DMS114 treated with DMSO at 0.1 percent for 48 hours (cell line): ENCODE measurements at regions not wholly inside any gene's neighbourhood (a gene's known extent, or its start where the extent isn't known, plus 50 kb on each side); places are given as distances from the start of the nearest gene placed in this dataset.

Experiments
- DNase-seq: peaks from one replicate; lab custom pipeline; 2025; ENCODE audit not compliant: unreplicated experiment; lab: John Stamatoyannopoulos, UW

- DNase-seq = no peak
Measured at GRCh38 chr3:110070161-110070916, 733.0 kb upstream of the DPPA4 start.

GRCh38 chr3:110074095-110074494, 736.7 kb upstream of the DPPA4 start:
- no peak for DNase-seq

DNA sequence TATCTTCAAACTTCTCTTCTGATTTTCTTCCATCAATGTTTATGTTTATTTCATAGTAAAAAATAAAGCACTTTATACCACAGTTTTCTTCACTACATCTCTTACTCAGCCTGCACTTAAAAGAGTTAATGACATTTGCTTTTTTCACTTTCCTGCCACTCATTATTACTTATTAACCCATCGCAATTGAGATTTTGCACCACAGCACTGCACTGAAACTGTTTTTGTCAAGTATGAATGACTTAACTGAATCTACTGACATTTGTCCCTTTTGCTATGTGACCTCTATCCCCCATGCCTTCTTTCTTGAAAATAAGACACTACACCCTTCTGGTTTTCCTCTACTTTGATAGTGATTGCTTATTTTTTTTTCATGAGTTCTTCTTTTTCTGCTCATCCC, 739.7 kb upstream of the DPPA4 start:
- DNase-seq = no peak

DNA sequence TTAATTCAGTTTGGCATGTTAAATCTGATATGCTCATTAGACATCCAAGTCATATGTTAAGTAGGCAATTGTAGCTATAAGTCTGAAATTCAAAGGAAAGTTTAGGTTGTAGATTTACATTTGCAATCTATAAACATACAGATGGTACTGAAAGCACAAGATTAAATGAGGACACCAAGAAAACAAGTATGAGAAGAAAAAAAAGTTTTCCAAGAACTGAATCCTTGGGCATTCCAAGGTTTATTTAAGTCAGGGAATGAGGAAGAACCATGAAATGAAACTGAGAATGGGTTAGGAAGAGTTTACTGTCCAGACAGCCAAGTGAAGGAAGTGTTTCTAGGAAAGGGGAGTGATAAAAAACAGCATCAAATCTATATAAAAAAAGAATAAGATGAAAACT, 756.1 kb upstream of the DPPA4 start:
- no peak for DNase-seq

DNA sequence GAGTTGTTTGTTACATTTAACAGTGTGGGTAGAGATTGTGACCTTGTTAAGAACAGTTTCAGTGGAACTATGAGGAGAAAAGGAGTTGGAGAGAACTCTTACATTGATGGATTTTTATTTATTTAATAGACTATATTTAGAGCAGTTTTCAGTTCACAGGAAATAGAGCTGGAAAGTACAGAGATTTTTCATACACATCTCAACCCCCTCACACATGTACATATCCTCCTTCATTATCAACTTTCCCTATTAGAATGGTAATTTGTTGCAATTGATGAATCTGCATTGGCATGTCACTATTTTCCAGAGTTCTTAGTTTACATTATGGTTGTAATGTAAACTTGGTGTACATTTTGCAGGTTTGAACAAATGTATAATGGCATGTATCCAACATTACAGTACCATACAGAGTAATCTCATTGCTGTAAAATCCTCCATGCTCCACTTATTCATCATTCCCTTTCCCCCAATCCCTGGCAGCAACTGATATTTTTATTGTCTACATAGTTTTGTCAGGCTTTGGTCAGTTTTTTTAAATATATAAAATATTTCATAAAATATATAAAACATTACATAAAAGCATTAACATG, 756.6 kb upstream of the DPPA4 start:
- no peak for DNase-seq

DNA sequence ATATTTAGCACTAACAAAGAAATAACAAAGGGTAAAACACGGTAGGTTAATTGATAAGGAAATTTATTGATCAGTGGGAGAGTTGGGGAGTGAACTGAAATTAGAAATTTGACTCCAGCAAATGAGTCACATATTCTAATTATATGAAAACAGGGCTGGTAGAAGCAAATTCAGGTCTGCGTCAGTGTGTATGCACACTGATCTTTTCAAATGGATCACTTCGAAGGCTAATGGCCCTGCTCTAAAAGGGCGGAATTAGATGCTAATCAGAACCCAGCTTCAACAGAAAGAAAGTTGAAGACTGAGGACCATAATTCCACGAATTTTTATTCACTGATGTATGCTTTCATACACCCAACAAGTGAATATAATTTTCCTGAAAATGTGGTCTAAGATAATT, 762.4 kb upstream of the DPPA4 start:
- DNase-seq = no peak

DNA sequence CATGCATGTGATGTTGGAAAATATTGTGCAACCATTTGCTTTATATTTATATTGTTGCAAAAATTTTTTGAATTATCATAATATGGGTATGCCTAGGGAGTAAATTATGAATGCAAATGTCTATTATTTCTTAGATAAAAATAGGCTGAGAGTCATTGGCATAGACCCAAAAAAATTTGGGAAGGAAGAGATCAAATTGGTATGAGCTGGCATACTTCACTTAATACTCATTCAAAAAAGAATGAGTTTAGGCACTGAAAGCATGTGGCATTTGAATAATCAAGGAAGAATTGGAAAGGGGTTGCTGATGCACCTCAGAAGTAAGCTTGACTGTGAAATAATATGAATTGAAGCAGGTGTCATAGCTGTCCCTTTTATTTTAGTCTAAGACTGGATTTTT, 764.0 kb upstream of the DPPA4 start:
- no peak for DNase-seq

DNA sequence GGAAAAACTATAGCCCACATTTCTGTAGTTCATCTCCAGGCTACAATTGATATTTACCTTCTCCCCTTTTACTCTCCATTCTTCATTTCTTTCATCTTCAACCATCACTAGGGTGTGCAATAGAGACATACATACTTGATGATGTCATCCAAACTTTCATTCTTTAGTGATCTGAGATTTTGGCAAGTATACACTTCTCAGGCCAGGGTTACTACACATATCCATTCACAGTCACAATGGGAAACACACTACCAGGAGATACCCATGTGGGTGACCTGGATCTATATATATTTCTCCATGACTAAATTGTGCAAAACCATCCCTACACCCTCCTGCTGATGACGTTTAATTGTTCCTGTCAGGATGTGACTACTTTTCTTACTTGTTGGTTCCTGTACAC, 769.5 kb upstream of the DPPA4 start:
- no peak for DNase-seq

DNA sequence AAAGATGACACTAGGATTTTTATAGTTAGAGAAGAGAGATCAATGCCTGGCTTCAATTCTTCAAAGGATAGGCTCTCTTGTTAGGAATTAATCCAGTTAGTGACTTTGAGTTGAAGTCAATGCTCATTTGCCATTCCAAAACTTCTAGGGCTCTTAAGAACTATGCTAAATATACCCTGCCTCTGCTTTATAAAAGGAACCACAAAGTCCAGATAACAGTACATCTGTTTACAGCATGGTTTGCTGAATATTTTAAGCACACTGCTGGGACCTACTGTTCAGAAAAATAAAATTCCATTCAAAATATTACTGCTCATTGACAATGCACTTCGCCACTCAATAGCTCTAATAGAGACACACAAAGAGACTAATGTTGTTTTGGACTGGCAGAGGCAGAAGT, 786.6 kb upstream of the DPPA4 start:
- DNase-seq = no peak

DNA sequence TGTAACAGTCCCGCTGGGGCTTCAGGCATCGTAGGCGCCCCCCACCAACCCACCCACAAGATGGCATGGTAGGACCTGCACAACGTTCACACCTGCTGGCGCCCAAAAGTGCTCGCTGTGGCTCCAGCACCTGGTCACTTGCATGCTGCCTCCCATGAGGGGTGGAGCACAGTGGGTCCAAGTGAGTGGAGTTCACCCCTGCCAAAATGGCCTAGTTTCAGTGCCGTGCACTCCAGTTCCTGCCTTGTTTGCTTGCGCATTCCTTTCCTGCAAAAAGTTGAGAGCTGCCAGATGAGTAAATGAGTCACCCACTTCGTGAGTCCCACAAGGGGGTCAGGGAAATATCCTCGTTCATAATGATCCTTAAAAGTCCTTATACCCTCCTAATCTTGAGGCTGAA, 788.7 kb upstream of the DPPA4 start:
- no peak for DNase-seq

GRCh38 chr3:110133971-110134370, 796.6 kb upstream of the DPPA4 start:
- no peak for DNase-seq

DNA sequence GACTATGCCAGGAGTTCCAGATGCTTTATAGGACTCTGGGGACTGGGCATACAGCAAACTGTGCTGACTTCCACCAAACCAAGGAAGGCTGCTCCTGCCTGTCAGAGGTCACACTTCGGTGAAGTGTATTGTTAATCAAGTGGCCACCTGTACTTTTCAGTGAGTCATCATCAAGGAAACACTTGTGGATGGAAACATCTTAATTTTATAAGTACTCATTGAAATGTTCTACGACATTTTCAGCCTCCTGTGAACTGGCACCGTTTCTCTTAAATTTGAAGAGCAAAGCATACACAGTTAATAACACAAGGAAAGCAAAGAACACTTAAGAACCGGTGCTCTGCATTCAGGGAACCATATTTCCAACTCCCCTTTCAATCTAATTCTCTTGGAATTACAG, 801.7 kb upstream of the DPPA4 start:
- DNase-seq = no peak

- no peak for DNase-seq
Measured at GRCh38 chr3:110139821-110140220, 802.5 kb upstream of the DPPA4 start.

DNA sequence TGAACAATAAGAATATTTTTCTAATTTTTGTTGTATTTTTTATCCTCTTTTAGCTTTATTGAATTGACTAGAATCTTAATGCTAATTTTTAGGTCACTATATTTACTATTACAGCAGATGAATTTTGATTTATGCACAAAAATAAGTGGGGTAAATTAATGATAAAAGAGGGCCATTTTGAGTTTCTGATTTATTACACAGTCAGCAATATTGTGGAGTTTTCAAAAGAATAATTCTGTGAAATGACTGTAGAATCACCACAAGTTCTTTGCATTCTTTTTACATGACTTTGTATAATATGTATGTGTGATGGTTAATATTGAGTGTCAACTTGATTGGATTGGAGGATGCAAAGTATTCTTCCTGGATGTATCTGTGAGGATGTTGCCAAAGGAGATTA, 812.4 kb upstream of the DPPA4 start:
- no peak for DNase-seq

GRCh38 chr3:110157221-110157620, 819.9 kb upstream of the DPPA4 start:
- DNase-seq = no peak

GRCh38 chr3:110164632-110165369, 827.5 kb upstream of the DPPA4 start:
- DNase-seq = no peak

DNA sequence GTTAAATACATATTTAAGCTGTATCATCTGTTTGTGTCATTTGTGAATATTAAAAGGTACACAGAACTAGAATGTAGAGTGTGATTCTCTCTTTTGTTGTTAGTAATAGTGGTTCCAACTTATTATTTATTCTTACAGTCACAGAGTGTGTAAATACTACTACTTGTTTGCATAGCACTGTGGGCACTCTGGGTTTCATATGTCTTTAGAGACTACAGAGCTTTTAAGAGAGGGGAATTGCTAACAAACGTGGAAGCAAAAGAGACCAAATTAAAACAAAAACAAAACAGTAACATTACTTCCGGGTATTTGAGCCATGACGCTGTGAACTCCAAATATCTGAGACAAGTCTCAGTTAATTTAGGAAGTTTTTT, 828.0 kb upstream of the DPPA4 start:
- DNase-seq = no peak

DNA sequence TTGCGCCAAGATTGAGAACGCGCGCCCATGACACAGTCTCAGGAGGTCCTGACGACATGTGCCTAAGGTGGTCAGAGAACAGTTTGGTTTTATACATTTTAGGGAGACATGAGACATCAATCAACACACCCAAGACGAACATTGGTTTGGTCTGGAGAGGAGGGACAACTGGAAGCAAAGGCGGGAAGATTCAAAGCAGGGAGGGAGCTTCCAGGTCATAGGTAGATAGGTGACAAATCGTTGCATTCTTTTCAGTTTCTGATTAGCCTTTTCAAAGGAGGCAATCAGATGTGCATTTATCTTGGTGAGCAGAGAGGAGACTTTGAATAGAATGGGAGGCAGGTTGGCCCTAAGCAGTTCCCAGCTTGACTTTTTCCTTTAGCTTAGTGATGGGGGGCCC, 828.4 kb upstream of the DPPA4 start:
- no peak for DNase-seq

GRCh38 chr3:110166791-110167190, 829.4 kb upstream of the DPPA4 start:
- no peak for DNase-seq

DNA sequence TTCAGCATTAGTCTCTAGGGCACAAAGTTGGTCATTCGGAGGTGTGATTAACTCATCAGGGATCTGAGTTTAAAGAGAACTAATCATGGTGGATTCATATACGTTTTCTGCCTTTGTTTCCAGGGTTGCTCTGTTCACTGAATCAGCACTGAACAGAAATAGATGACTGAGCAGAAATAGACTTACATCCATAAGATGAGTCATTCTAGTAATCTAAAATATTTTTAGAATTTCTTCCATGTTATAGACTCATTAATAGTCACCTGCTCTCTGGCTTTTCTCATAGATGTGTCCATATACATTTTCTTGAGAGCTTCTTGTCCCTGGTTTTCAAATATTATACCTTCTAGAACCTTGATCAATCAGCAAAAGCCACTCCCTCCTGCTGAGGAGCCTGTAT, 837.6 kb upstream of the DPPA4 start:
- DNase-seq = no peak

DNA sequence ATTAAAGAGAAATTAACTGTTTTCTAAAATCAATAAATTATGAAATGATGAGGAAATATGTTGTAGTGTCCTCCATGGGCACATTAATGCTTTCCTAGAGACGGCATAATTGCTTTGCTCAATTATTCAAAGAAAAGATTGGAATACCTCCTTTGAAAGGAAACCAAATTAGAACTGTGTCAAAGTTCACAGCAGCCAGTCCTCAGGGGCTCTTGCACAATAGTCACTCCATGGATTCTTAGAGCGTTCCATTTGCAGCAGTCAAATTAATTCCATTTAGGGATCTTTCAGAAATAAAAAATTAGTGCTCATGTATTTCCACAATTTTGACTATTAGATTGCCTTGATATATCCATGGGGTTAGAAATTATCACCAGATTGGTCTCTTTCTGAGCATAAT, 841.6 kb upstream of the DPPA4 start:
- no peak for DNase-seq

GRCh38 chr3:110180733-110181132, 843.4 kb upstream of the DPPA4 start:
- DNase-seq = no peak
